ENCODE measurements at regions not wholly inside any gene's neighbourhood (a gene's known extent, or its start where the extent isn't known, plus 50 kb on each side); places are given as distances from the start of the nearest gene placed in this dataset.

DNA sequence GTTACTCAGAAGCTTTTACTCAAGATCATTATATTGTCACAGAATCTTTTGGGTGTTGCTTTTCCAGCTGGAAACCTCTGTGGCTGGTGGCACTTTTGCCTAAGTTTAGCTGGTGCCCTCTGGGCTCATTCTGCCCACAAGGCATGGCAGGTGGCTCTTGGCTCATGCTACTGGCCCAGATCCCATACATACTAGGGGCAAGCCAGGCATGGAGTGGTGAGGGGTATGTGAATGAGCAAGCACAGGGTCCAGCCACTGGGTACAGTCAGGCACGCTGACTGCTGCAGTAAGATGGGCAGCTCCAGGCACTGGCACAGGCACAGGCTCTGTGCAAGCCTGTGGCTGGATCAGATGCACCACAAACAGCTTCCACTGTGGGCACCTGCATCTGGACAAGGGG, 375.0 kb upstream of the SEMA3C start:
- TF ChIP-seq SP1 (IDR thresholded peaks at IDR 0.05) (no peak), SUZ12 (IDR thresholded peaks at IDR 0.05) (no peak), BHLHE40 (IDR thresholded peaks at IDR 0.05; ENCODE audit: borderline replicate concordance) (no peak), FOXM1 (IDR thresholded peaks at IDR 0.05; ENCODE audit: borderline replicate concordance) (no peak), FOXK2 (IDR thresholded peaks at IDR 0.05) (no peak), L3MBTL2 (conservative IDR thresholded peaks at IDR 0.05) (no peak), HDGF (IDR thresholded peaks at IDR 0.05; ENCODE audit: borderline replicate concordance) (no peak), TARDBP (IDR thresholded peaks at IDR 0.05) (no peak), ARNT (IDR thresholded peaks at IDR 0.05) (no peak), ZNF384 (IDR thresholded peaks at IDR 0.05) (no peak), FOXA1 (IDR thresholded peaks at IDR 0.05) (no peak), NFRKB (IDR thresholded peaks at IDR 0.05) (no peak), LEF1 (IDR thresholded peaks at IDR 0.05; ENCODE audit: borderline replicate concordance) (no peak)

Measured in HEK293T (cell line).